UCSD-AML1 (cell line): ENCODE measurements at regions not wholly inside any gene's neighbourhood (a gene's known extent, or its start where the extent isn't known, plus 50 kb on each side); places are given as distances from the start of the nearest gene placed in this dataset.
A peak's percentile ranks its signal among the peaks of the same experiment; 100 is the strongest.
"Not testable (repeated sequence)": the region's sequence is repeated elsewhere in the genome, so short reads cannot be mapped to it uniquely, and the experiment has no call there.

Experiments
- DNase-seq: peaks from one replicate; lab custom pipeline; 2025; ENCODE audit not compliant: unreplicated experiment; lab: John Stamatoyannopoulos, UW

DNA sequence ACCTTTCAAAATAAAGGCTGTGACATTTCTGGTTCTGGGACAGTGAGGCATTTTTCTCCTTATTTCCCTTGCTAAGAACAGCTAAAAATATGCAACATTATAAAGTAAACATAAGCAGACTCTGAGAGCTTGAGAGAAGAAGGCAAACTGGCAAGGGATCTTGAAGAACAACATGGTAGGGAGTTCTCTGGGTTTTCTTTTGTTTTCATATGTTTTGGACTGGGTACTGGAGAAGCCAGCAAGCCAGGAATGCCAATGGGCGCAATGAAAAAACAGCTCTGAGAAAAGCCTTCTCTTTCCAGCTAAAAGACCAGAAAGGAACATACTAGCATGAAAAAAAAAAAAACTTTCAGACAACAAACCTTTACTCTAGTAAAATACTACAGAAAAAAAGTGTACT, 351.4 kb upstream of the HS6ST1 start:
- DNase-seq, result no peak

- DNase-seq, result not testable (repeated sequence)
Measured at GRCh38 chr2:128671981-128672757, 353.5 kb upstream of the HS6ST1 start.

DNA sequence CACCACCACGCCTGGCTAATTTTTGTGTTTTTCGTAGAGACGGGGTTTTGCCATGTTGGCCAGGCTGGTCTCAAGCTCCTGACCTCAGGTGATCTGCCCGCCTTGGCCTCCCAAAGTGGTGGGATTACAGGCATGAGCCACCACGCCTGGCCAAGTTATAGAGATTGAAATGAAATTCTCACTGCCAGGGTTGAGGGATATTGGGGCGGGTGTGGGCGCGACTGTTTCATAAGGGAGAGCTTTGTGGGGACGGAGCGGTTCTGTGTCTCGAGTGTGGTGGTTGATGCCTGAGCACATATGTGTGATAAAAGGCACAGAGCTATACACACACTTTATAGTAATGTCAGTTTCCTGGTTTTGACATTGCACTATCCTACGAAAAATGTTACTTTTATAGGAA, 361.0 kb upstream of the HS6ST1 start:
- not testable (repeated sequence) for DNase-seq

DNA sequence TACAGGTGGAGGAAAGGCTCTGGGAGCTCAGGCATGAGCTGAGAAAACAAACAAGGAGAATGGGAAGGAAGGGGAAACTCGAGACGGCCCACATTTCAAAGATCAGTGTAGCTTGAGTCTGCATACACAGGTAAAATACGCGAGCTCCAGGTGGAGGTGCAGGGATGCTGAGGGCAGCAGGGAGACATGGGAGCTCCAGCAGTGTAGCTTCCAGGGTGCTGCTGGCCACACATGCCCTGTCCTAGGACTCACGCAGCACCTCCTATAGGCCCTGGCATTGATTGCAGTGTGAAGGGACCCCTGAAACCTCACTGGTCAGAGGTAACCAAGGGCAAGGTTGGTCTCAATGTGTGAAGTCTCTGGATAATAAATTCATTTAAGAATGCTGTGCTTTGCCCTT, 362.8 kb upstream of the HS6ST1 start:
- DNase-seq, result no peak

DNA sequence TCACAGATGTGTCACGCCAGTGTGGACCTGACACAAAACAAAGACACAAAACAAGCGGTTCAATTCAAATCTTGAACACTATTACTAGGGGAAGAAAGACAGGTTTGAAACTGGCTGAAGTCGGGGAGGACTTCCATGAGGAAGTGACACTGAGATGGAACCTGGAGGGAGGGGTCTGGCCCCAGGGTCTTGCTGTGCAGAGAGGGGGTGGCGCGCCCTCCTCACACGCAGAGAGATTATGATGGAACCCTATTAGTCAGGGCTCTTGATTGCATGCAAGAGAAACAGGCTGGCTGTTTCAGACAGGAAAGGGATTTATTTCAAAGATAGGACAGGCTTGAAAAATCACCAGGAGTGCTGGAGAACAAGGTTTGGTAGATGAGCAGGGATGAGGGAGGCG, 363.6 kb upstream of the HS6ST1 start:
- no peak for DNase-seq

DNA sequence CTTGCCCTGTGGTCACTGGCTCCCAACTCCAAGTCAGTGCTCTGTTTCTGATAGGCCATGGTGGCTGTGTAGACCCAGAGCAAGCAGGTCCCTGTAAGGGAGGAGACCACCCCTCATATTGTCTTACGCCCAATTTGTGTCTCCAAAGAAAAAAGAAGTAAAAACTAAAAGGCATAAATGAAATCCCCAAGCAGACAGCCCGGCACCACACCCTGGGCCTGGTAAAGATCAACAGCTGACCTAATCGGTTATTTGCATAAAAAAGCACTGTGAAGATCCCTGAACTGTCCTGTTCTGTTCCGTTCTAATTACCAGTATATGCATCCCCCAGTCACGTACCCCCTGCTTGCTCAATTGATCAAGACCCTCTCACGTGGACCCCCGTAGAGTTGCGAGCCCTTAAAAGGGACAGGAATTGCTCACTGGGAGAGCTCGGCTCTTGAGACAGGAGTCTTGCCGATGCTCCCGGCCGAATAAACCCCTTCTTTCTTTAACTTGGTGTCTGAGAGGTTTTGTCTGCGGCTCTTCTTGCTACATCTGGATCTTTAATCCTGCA, 364.1 kb upstream of the HS6ST1 start:
- DNase-seq, result no peak

- no peak for DNase-seq
Measured at GRCh38 chr2:128684523-128684922, 365.9 kb upstream of the HS6ST1 start.

DNA sequence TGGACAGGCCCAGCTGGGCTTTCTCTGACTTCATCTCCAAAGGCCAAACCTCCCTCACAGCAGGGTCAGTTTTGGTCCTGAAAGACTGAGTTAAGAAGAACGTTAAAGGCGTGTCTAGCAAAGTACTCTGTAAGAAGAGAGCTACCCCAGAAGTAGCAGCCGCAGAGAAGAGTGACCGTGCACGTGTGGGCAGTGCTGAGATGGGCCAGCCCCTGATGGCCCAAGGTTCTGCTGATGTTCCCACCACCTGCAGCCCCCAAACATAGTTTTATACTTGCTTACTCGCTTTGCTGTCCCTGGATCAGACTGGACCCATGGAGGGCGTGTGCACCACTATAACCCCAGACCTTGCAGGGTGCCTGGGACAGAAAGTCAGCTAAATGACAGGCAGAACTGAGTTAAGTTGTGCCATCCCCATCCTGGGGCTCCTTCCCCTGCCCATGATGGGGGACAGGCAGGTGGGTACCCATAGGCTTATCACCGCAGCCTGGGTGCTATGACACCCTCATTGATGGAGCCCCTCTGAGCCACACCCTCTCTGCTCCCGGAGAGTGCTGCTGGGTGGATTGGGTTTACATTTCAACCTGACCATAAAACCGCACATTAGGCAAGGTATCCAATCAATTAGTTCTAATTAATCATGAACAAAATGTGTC, 367.3 kb upstream of the HS6ST1 start:
- DNase-seq, result peak; percentile 48

GRCh38 chr2:128686497-128686859, 367.8 kb upstream of the HS6ST1 start:
- no peak for DNase-seq

DNA sequence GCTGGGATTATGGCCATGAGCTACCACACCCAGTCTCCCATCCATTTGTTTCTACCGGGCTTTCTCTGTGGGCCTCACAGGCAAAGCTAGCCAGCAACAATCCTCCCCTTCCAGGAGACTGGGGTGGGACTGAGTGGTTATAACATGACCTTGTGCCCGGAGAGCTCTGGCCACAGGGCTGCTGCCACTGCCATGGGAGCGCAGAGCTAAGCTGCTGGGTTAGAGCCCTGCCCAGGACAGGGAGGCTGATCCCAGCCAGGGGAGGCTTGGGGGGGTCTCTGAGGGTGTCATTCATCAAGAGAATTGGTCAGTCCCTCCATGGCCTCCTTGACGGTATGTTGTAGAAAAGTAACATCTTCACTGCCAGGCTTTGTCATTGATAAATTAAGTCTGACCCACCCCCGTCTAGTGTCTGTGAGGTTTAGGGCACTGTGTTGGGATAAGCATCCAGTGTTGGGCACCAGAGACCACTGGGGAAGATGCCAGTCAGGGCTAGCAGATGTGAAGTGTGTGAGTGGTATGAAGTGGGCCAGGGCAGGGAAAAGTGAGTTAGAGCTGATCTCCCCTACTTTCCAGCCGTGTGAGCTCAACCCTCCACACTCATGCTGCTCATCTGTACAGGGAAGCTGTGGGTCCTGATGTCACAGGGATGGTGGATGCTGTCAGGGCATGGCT, 368.4 kb upstream of the HS6ST1 start:
- DNase-seq, result no peak

DNA sequence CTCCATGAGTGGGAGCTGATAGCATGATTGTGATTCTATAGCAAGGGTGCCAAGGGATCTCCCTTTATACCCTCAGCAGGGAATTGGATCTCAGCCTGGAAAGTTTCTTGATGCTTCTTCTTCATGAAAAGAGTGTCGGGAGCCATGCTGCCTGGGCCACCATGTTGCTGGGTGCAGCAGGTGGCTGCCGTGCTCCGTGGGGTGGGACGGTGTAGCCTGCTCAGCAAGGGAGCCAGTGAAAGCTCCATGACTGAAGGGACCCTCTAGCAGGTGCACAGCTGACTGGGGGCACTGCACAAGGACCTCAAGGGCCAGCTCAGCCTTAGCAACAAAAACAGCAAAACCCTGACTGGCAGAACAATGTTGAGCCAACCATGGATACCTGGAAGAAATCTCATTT, 368.9 kb upstream of the HS6ST1 start:
- no peak for DNase-seq

DNA sequence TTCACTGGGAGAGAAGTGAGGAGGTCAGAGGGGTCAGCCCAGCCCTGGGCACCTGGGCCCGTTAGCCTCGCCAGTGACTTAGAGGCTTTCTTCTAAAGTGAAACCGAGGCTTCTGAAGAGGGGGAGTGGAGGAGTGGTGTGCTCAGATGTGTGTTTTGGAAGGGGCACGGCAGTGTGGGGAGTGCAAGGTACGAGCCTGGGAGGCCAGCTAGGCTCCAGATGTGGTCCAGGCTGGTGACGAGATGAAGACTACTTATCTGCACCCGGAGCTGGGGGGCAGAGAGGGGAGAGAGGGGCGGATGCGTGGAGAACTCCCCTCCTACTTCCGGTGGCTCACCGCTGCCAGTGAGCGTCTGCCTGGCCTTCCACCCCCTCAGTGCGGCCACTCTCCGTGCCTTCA, 371.3 kb upstream of the HS6ST1 start:
- DNase-seq, result no peak

- no peak for DNase-seq
Measured at GRCh38 chr2:128690431-128690830, 371.8 kb upstream of the HS6ST1 start.

- DNase-seq, result no peak
Measured at GRCh38 chr2:128690869-128691268, 372.2 kb upstream of the HS6ST1 start.

DNA sequence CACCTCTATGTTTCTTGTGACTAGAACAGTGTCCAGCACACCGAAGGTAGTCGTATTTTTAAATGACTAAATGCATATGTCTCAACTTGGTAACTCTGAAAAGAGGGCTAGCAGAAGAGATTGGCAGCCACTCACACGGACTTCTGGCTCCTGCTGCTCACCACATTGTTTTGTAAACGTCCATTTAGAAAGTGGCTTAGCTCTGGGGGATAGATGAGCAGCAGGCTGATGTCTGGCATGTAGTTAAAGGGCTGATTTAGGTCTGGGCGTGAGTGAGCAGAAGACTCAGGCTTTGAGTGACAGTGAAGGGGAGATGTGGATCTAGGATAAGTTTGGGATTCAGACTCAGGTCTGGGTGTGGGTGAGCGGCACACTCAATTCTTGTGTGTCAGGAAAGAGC, 372.9 kb upstream of the HS6ST1 start:
- no peak for DNase-seq

GRCh38 chr2:128692895-128693742, 374.5 kb upstream of the HS6ST1 start:
- DNase-seq, result no peak

DNA sequence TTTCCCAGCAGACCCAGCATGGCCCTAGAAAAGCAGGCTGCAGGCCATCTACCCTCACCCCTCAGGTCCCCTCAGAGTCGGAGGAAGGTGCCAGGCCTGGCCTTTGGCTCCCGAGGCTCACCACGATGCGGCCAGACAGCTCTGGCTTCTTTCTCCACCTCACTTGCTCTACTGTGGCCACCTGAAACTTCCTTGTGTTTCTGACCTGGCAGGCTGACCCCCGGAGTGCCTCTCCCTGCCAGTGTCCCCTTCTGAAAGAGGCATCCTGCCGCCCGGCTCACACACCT, 375.0 kb upstream of the HS6ST1 start:
- DNase-seq, result no peak

DNA sequence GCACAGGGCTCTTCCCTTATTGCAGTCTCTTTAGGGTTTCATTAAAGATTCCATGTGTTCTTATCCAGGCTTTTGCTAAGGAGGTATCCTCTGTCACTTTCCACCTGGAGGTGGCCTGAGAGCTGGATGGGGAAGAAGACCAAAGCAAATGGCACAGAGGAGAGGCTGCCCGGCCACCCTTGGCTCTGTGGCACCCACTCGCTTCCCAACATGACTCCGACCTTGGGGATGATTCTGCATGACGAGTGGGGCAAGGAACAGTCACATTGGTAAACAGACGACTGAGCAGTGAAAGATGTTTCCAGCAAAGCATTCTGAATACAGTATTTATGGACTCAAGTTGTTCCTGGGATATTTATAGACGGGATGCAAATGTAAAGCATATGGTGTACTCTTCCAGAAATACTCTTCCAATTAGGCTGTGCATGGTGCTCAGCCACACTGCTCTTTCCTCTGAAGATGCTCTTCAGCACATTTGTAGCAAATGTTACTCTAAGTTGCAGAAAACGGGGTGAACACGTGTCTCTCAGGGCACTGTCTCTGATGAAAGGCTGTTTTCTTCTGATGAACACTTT, 377.1 kb upstream of the HS6ST1 start:
- DNase-seq, result no peak

GRCh38 chr2:128696421-128696820, 377.8 kb upstream of the HS6ST1 start:
- no peak for DNase-seq

- DNase-seq, result no peak
Measured at GRCh38 chr2:128701418-128701817, 382.8 kb upstream of the HS6ST1 start.

- DNase-seq, result no peak
Measured at GRCh38 chr2:128702616-128703015, 383.9 kb upstream of the HS6ST1 start.
